ENCODE measurements at regions not wholly inside any gene's neighbourhood (a gene's known extent, or its start where the extent isn't known, plus 50 kb on each side); places are given as distances from the start of the nearest gene placed in this dataset.

DNA sequence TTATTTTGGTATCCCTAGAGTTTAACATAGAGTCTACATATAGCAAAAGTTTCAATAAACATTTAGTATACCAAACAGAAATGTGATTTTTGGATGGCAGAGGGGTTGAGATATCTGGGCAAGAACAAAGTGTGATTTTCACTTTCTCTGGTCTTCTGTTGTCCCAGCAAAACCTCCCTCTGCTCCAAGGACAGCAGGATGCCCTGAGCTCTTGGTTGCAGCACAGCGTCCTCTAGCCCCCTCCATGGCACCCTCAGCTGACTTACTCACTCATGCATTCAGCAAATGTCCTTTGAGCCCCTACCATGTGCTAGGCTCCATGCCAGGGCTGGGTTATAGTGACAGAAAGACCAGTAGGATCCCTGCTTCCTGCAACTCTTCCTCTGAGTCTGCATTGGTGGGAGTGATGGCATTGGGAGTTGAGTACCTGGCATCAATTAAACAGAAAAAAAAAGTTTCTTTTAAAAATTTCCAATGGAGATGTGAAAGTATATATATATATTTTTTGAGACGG is 104.8 kb upstream of the UBL3 start:
- TF ChIP-seq GATA2 (IDR thresholded peaks at IDR 0.05; ENCODE audit: low read depth, low read length) = no peak
- TF ChIP-seq GATA3 (IDR thresholded peaks at IDR 0.05; ENCODE audit: low read depth, low read length) = no peak
